Heart left ventricle (tissue), 13 donors: ENCODE measurements at regions not wholly inside any gene's neighbourhood (a gene's known extent, or its start where the extent isn't known, plus 50 kb on each side); places are given as distances from the start of the nearest gene placed in this dataset.

ENCODE experiments used
- POLR2A ChIP-seq, 2 donors: fragments of 450-650 bp; IDR thresholded peaks; one replicate each; pipeline ENCODE4 v1.6.1; 2017; ENCODE audit warnings: antibody characterized with exemption in 2 of 2, mild to moderate bottlenecking in 2 of 2, moderate library complexity in 2 of 2
- TF ChIP-seq, protein P1 (sequence below), 12 donors: fragments of 200-600 bp; sonication (generic) in 4 of 12; IDR thresholded peaks; one replicate each; pipeline versions ENCODE4 v1.5.0 to v1.8.0; 2018 to 2022; ENCODE audit warnings: antibody characterized with exemption in 12 of 12, mild to moderate bottlenecking in 5 of 12
- donor health status: ischemic (EF 13 %, LVEDD 7.1; RV severe dilation, severe dysfunction).
- donor health status: DM: no; HTN: yes; CAD: no.
- donor health status: DM: no; HTN: no; CAD: no.
- donor health status: ischemic (EF 25% LVEDD 6.9; RV normal size, moderate dysfunction).
- donor health status: ischemic (EF 25% LVEDD 5.7; RV mildly dilated, moderate dysfunction).
- donor health status: ischemic (EF 35%, LVEDD 5.7; RV mildly dilated, moderate dysfunction).
- donor health status: nonischemic (EF 11% LVEDD 7.7; RV severe dilation, severe dysfunction).
- donor health status: DM: yes; HTN: yes; CAD: no.
- donor health status: PGD.
- donor health status: ischemic (EF 29% LVEDD 5.4; RV normal size, mild dysfunction).
- donor health status: nonischemic (EF 23%, LVEDD 6.1; RV moderate dilation, normal function).

DNA sequence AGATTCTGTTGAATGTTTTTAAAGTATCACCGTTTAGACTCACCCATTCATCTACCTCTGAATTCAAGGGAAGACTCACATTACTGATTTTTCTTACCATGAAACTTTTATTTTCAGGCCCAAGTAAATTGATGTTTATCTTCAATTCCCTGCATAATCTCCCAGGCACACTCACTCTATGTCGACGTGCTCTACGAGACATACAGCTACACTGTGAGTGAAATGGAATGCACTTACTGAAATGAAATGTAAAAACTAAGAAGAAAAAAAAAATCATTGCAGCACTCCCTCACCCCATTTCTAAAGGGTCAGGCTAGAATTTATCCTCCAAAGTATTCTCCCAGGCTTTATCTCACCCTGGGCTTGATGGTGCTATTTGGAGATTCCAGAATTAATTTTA lies 987.9 kb downstream of the CCSER2 start:
- TF ChIP-seq, protein P1, sequence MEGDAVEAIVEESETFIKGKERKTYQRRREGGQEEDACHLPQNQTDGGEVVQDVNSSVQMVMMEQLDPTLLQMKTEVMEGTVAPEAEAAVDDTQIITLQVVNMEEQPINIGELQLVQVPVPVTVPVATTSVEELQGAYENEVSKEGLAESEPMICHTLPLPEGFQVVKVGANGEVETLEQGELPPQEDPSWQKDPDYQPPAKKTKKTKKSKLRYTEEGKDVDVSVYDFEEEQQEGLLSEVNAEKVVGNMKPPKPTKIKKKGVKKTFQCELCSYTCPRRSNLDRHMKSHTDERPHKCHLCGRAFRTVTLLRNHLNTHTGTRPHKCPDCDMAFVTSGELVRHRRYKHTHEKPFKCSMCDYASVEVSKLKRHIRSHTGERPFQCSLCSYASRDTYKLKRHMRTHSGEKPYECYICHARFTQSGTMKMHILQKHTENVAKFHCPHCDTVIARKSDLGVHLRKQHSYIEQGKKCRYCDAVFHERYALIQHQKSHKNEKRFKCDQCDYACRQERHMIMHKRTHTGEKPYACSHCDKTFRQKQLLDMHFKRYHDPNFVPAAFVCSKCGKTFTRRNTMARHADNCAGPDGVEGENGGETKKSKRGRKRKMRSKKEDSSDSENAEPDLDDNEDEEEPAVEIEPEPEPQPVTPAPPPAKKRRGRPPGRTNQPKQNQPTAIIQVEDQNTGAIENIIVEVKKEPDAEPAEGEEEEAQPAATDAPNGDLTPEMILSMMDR (IDR thresholded peaks at IDR 0.05) = no peak
- TF ChIP-seq POLR2A (IDR thresholded peaks at IDR 0.05) = no peak
